PC-9 (cell line): ENCODE measurements at regions not wholly inside any gene's neighbourhood (a gene's known extent, or its start where the extent isn't known, plus 50 kb on each side); places are given as distances from the start of the nearest gene placed in this dataset.
"Not testable (repeated sequence)": the region's sequence is repeated elsewhere in the genome, so short reads cannot be mapped to it uniquely, and the experiment has no call there.

Experiments used
- EZH2 ChIP-seq: fragments of 200-600 bp; sonication (generic); IDR thresholded peaks from 2 replicates; pipeline ENCODE4 v1.8.0; 2017; ENCODE audit warnings: antibody characterized with exemption, low read depth
- TF ChIP-seq, protein P1 (sequence below): fragments of 200-600 bp; sonication (generic); conservative IDR thresholded peaks from 2 replicates; pipeline ENCODE4 v1.6.1; 2017; ENCODE audit warnings: mixed run types, antibody characterized with exemption, mild to moderate bottlenecking, moderate library complexity

DNA sequence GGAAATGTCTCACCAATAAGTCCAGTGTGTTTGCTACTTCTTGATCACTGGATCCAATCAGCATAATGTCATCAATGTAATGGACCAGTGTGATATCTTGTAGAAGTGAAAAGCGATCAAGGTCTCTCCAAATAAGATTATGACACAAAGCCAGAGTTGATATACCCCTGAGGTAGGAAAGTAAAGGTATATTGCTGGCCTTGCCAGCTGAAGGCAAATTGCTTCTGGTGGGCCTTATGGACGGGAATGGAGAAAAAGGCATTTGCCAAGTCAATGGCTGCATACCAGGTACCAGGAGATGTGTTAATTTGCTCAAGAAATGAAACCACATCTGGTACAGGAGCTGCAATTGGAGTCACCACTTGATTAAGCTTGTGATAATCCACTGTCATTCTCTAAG, 158.5 kb downstream of the CYP26A1 start:
- TF ChIP-seq, protein P1, sequence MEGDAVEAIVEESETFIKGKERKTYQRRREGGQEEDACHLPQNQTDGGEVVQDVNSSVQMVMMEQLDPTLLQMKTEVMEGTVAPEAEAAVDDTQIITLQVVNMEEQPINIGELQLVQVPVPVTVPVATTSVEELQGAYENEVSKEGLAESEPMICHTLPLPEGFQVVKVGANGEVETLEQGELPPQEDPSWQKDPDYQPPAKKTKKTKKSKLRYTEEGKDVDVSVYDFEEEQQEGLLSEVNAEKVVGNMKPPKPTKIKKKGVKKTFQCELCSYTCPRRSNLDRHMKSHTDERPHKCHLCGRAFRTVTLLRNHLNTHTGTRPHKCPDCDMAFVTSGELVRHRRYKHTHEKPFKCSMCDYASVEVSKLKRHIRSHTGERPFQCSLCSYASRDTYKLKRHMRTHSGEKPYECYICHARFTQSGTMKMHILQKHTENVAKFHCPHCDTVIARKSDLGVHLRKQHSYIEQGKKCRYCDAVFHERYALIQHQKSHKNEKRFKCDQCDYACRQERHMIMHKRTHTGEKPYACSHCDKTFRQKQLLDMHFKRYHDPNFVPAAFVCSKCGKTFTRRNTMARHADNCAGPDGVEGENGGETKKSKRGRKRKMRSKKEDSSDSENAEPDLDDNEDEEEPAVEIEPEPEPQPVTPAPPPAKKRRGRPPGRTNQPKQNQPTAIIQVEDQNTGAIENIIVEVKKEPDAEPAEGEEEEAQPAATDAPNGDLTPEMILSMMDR: not testable (repeated sequence)
- TF ChIP-seq EZH2: not testable (repeated sequence)
